ENCODE measurements at regions not wholly inside any gene's neighbourhood (a gene's known extent, or its start where the extent isn't known, plus 50 kb on each side); places are given as distances from the start of the nearest gene placed in this dataset.

DNA sequence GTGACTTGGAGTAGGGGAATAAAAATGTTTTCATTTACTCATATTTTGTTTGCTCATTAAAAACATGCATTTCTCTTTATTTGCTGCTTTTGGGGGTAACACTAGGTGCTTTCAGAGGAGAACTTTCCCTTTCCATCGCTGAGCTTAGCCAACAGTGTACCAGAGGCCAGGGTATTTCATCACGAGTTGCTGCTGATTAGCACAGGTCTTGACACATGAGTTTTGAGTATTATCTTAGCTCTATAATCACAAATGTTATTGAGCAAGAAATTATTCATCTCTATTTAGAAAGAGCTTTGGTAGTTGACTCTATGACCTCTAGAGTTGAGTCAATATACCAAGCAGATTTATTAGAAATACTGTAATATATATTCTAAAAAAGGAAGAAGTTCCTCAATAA is 375.9 kb downstream of the NXPH1 start:
- DNase-seq (ENCODE audit: low read depth, low spot score): no peak
- CTCF ChIA-PET: no interaction called here
- POLR2A ChIA-PET: no interaction called here
- H3K9me3 ChIP-seq (ENCODE audit: control insufficient read depth, insufficient read depth, low read length): peaks cover 8% of the 10 kb centered on the region; the same call in 1 of the 2 replicates
- H3K27ac ChIP-seq (ENCODE audit: low read depth, low read length): no peak overlapping the region
- H3K27me3 ChIP-seq (ENCODE audit: control insufficient read depth, insufficient read depth, low read length): no peaks in the 10 kb centered on the region
- H3K4me3 ChIP-seq (ENCODE audit: low read depth, low read length): no peak overlapping the region
- TF ChIP-seq, protein P1, sequence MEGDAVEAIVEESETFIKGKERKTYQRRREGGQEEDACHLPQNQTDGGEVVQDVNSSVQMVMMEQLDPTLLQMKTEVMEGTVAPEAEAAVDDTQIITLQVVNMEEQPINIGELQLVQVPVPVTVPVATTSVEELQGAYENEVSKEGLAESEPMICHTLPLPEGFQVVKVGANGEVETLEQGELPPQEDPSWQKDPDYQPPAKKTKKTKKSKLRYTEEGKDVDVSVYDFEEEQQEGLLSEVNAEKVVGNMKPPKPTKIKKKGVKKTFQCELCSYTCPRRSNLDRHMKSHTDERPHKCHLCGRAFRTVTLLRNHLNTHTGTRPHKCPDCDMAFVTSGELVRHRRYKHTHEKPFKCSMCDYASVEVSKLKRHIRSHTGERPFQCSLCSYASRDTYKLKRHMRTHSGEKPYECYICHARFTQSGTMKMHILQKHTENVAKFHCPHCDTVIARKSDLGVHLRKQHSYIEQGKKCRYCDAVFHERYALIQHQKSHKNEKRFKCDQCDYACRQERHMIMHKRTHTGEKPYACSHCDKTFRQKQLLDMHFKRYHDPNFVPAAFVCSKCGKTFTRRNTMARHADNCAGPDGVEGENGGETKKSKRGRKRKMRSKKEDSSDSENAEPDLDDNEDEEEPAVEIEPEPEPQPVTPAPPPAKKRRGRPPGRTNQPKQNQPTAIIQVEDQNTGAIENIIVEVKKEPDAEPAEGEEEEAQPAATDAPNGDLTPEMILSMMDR (IDR thresholded peaks at IDR 0.05; ENCODE audit: low read depth, low read length): no peak

DNA sequence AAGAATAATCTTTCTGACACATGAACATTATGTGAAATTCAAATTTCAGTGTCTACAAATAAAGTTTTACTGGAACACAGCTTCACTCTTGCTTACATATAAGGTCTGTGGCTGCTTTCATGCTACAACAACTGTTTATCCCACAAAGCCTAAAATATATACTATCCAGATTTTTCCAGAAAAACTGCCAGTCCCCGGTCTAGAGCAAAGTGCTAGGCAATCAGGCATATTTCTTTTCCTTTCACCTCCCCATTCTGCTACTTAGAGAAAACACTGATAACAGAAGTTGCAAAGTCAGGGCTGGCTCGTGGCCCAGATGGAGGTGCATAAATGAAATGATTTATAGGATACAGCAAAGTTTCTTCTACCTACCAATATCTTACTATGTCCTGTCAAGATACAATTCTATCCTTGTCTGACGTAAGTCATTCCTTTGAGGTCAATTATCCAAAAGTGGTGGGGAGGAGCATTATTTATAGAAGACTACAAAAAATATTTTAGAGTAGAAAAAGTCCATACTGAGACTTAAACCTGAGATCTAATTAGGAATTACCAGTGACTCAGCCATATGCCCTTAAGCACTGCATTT is 384.1 kb downstream of the NXPH1 start:
- POLR2A ChIA-PET: no interaction called here
- TF ChIP-seq, protein P1 (IDR thresholded peaks at IDR 0.05; ENCODE audit: low read depth, low read length): no peak
- H3K27ac ChIP-seq (ENCODE audit: low read depth, low read length): no peak overlapping the region
- CTCF ChIA-PET: no interaction called here
- peaks cover 15% of the 10 kb centered on the region for H3K9me3 ChIP-seq (ENCODE audit: control insufficient read depth, insufficient read depth, low read length)
- no peaks in the 10 kb centered on the region for H3K27me3 ChIP-seq (ENCODE audit: control insufficient read depth, insufficient read depth, low read length)
- no peak overlapping the region for H3K4me3 ChIP-seq (ENCODE audit: low read depth, low read length)
- no peak for DNase-seq (ENCODE audit: low read depth, low spot score)

DNA sequence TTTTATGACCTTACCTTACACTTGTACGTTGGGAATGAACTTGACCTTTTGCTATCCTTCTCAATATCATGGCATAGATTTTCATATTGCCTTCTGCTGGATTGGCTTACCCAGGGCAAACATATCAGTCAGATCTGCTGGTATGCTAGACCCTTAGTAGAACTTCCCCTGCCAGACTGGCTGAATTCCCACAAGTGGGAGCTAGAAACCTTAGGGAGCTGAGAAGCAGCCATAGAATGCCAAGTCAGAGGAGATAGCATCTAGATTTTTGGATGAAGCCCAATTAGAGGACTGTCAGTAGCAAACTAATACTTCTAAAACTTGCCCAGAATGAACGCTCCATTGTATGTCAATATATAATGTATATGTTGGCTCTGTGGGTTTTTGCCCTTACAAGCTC is 385.0 kb downstream of the NXPH1 start:
- ChIA-PET POLR2A (no interaction called here), CTCF (no interaction called here)
- DNase-seq (ENCODE audit: low read depth, low spot score): no peak
- Histone ChIP-seq H3K4me3 (ENCODE audit: low read depth, low read length) (no peak overlapping the region), H3K9me3 (ENCODE audit: control insufficient read depth, insufficient read depth, low read length) (peaks cover 19% of the 10 kb centered on the region), H3K27me3 (ENCODE audit: control insufficient read depth, insufficient read depth, low read length) (no peaks in the 10 kb centered on the region), H3K27ac (ENCODE audit: low read depth, low read length) (no peak overlapping the region)
- TF ChIP-seq, protein P1 (IDR thresholded peaks at IDR 0.05; ENCODE audit: low read depth, low read length): no peak

DNA sequence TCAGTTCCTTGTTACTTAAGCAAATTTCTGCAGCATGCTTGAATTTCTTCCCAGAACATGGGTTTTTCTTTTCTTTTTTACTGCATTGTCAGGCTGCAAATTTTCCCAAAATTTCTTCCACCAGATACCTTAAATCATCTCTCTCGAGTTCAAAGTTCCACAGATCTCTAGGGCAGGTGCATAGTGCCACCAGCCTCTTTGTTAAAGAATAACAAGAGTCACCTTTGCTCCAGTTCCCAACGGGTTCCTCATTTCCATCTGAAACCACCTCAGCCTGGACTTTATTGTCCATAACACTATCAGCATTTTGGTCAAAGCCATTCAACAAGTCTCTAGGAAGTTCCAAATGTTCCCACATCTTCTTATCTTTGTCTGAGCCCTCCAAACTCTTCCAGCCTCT is 389.2 kb downstream of the NXPH1 start:
- POLR2A ChIA-PET: no interaction called here
- Histone ChIP-seq H3K4me3 (ENCODE audit: low read depth, low read length) (no peak overlapping the region), H3K27me3 (ENCODE audit: control insufficient read depth, insufficient read depth, low read length) (no peaks in the 10 kb centered on the region), H3K9me3 (ENCODE audit: control insufficient read depth, insufficient read depth, low read length) (peaks cover 12% of the 10 kb centered on the region; the same call in 1 of the 2 replicates), H3K27ac (ENCODE audit: low read depth, low read length) (no peak overlapping the region)
- CTCF ChIA-PET: no interaction called here
- no peak for DNase-seq (ENCODE audit: low read depth, low spot score)
- TF ChIP-seq, protein P1 (IDR thresholded peaks at IDR 0.05; ENCODE audit: low read depth, low read length): no peak

DNA sequence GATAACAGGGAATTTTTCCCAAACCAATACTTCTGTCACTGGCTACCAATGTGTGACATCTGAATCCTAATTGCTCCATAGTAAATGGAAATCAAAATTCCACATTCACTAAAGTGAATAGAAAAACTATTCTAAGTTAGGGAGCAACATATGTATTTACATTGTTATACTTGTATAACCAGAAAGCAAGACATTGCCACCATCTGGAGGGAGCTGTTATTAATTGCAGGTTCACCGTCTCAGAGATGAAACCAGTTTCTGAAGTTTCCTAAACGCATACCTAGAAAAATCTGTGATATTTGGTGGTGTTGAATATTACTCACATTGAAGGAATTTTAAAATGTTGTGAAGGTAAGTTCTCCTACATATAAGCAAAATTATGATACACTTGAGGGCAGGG is 390.1 kb downstream of the NXPH1 start:
- no peak overlapping the region for H3K4me3 ChIP-seq (ENCODE audit: low read depth, low read length)
- TF ChIP-seq, protein P1 (IDR thresholded peaks at IDR 0.05; ENCODE audit: low read depth, low read length): no peak
- no peak for DNase-seq (ENCODE audit: low read depth, low spot score)
- POLR2A ChIA-PET: no interaction called here
- H3K9me3 ChIP-seq (ENCODE audit: control insufficient read depth, insufficient read depth, low read length): peaks cover 12% of the 10 kb centered on the region; the same call in 1 of the 2 replicates
- H3K27ac ChIP-seq (ENCODE audit: low read depth, low read length): no peak overlapping the region
- no peaks in the 10 kb centered on the region for H3K27me3 ChIP-seq (ENCODE audit: control insufficient read depth, insufficient read depth, low read length)
- CTCF ChIA-PET: no interaction called here

Data from AG04450 (cell line).